OCI-LY1 (cell line): ENCODE measurements at regions not wholly inside any gene's neighbourhood (a gene's known extent, or its start where the extent isn't known, plus 50 kb on each side); places are given as distances from the start of the nearest gene placed in this dataset.

Experiments
- CTCF ChIP-seq: fragments of 200-600 bp; sonication (generic), shearing (Covaris generic); IDR thresholded peaks from 2 replicates; pipeline ENCODE4 v1.5.1; 2017; ENCODE audit warnings: mild to moderate bottlenecking, antibody characterized with exemption, low read length, moderate library complexity, mixed read lengths
- EZH2 ChIP-seq: fragments of 200-600 bp; sonication (generic), shearing (Covaris generic); IDR thresholded peaks from 2 replicates; pipeline ENCODE4 v1.8.0; 2017; ENCODE audit warnings: borderline replicate concordance, mixed run types, mild to moderate bottlenecking, antibody characterized with exemption, low read length, moderate library complexity, mixed read lengths

DNA sequence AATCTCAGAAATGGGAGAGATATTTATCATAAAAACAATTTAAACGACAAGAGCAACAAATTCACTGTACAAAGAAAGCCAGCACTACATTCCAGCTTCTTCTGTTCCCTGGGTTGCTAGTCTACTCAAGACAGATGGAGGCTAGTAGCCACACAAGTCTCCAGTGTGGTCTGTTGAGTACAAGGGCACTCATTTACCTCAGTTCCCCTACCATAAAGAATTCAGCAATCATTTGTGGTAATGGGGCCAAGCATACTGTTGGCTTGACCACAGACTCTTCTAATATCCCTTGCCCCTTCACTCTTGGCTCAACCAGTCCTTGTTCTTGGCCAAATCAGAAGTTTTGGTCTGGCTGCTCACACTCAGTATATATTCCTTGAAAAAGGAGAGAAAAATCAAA lies 212.3 kb downstream of the COX18 start:
- no peak for TF ChIP-seq CTCF
- TF ChIP-seq EZH2, result no peak
